ENCODE measurements at regions not wholly inside any gene's neighbourhood (a gene's known extent, or its start where the extent isn't known, plus 50 kb on each side); places are given as distances from the start of the nearest gene placed in this dataset.

DNA sequence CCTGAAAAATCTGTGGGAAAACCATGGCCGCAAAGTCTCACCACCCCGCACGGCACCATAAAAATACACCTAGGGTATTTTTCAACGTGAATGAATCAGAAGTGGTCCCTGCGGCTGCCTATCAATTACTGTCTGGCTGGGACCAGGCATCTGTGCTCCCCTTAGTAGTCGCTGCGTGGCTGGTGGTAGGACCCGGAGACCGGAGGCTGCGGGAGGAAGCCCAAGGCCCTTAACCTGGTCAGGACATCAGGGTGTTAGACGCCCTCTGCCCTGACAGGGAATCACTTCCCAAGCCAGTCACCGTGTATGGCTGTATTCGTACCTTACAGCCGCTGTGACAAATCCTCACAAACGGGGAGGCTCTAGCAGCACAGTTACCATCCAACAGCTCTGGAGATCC is 141.5 kb upstream of the PPP2R2D start:
- no peaks in the 10 kb centered on the region for H3K9me3 ChIP-seq (replicated peaks in 1 of 2; ENCODE audit: control insufficient read depth in 1 of 2, insufficient read depth in 1 of 2, low read length in 2 of 2)
- no peak overlapping the region for H3K9ac ChIP-seq (ENCODE audit: insufficient read depth, low read length, poor library complexity, severe bottlenecking)
- Mint-ChIP-seq H3K4me1 (no peaks in the 10 kb centered on the region), H3K36me3 (no peaks in the 10 kb centered on the region), H3K9me3 (peaks cover 0 to 3% (median 0%) of the 10 kb centered on the region in 7 donors), H3K4me3 (no peak overlapping the region), H3K27me3 (ENCODE audit: low read depth in 3 of 3) (peaks cover 1 to 5% (median 2%) of the 10 kb centered on the region in 3 donors), H3K27ac (no peak overlapping the region)
- no peak overlapping the region for H3K27ac ChIP-seq (ENCODE audit: low read depth in 1 of 2, low read length in 2 of 2)
- no peak overlapping the region for H3K4me3 ChIP-seq (replicated peaks in 1 of 3; ENCODE audit: low read depth in 2 of 3, low read length in 3 of 3)
- intact Hi-C loops (cut with micrococcal nuclease) = no loop called here
- no peaks in the 10 kb centered on the region for H3K4me1 ChIP-seq (ENCODE audit: control insufficient read depth in 1 of 2, insufficient read depth in 2 of 2, low read length in 2 of 2)
- 96% methylated on average over 15 of the region's 15 CpGs for WGBS (ENCODE audit: insufficient coverage)
- TF ChIP-seq, protein P1, sequence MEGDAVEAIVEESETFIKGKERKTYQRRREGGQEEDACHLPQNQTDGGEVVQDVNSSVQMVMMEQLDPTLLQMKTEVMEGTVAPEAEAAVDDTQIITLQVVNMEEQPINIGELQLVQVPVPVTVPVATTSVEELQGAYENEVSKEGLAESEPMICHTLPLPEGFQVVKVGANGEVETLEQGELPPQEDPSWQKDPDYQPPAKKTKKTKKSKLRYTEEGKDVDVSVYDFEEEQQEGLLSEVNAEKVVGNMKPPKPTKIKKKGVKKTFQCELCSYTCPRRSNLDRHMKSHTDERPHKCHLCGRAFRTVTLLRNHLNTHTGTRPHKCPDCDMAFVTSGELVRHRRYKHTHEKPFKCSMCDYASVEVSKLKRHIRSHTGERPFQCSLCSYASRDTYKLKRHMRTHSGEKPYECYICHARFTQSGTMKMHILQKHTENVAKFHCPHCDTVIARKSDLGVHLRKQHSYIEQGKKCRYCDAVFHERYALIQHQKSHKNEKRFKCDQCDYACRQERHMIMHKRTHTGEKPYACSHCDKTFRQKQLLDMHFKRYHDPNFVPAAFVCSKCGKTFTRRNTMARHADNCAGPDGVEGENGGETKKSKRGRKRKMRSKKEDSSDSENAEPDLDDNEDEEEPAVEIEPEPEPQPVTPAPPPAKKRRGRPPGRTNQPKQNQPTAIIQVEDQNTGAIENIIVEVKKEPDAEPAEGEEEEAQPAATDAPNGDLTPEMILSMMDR (IDR thresholded peaks at IDR 0.05) = no peak
- no peak for DNase-seq
- H2AFZ ChIP-seq (ENCODE audit: insufficient read depth, low read depth, low read length, poor library complexity, severe bottlenecking) = no peak overlapping the region
- no peaks in the 10 kb centered on the region for H3K27me3 ChIP-seq (ENCODE audit: control insufficient read depth in 2 of 2, insufficient read depth in 2 of 2, low read length in 2 of 2)
- H3K4me2 ChIP-seq (replicated peaks; ENCODE audit: extremely low read depth, low read length, poor library complexity, severe bottlenecking) = no peak overlapping the region
- no peaks in the 10 kb centered on the region for H3K36me3 ChIP-seq (replicated peaks in 1 of 2; ENCODE audit: control insufficient read depth in 1 of 2, insufficient read depth in 2 of 2, low read length in 2 of 2)
- H4K20me1 ChIP-seq (ENCODE audit: insufficient read depth, low read length) = no peaks in the 10 kb centered on the region
- no peaks in the 10 kb centered on the region for H3K79me2 ChIP-seq (ENCODE audit: insufficient read depth, low read length)

DNA sequence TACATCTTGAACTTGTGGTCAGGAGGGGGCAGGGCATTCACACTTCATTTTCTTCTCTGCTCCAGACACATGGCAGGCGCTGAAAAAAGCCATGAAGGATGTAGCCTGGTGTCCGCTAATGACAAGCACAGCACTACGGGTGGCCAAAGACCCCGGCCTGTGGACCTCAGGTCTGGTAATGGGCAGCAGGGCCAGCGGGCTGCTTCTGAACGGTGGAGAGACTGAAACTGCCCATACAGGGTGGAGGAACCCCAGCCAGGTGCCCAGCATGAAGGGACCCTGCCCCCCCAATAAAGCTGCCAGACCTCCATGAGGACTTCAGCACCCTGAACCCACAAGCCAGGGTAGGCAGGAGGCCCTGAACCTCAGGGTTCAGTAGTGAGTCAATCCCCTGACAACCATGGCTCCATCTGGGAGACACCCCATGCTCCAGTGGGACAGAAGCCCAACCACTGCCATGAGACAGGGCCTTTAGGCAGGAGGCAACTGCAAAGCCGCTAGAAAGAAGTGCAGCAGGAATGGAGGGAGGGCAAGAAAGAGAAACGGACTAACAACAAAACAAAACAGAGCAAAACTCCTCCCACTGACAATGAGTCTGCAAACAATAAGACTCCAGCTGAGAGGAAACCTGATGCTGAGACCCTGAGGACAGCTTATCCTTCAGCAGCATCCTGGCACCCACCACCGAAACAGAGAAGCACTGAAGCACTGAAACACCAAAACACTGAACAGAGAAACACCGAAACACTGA is 140.2 kb upstream of the PPP2R2D start:
- WGBS (ENCODE audit: insufficient coverage) = 95% methylated on average over 6 of the region's 10 CpGs
- no peaks in the 10 kb centered on the region for H3K36me3 Mint-ChIP-seq
- Histone ChIP-seq H3K36me3 (replicated peaks in 1 of 2; ENCODE audit: control insufficient read depth in 1 of 2, insufficient read depth in 2 of 2, low read length in 2 of 2) (no peaks in the 10 kb centered on the region), H3K27me3 (ENCODE audit: control insufficient read depth in 2 of 2, insufficient read depth in 2 of 2, low read length in 2 of 2) (no peaks in the 10 kb centered on the region), H4K20me1 (ENCODE audit: insufficient read depth, low read length) (no peaks in the 10 kb centered on the region), H3K9ac (ENCODE audit: insufficient read depth, low read length, poor library complexity, severe bottlenecking) (no peak overlapping the region), H3K4me1 (ENCODE audit: control insufficient read depth in 1 of 2, insufficient read depth in 2 of 2, low read length in 2 of 2) (no peaks in the 10 kb centered on the region), H3K79me2 (ENCODE audit: insufficient read depth, low read length) (no peaks in the 10 kb centered on the region), H3K27ac (ENCODE audit: low read depth in 1 of 2, low read length in 2 of 2) (no peak overlapping the region), H3K9me3 (replicated peaks in 1 of 2; ENCODE audit: control insufficient read depth in 1 of 2, insufficient read depth in 1 of 2, low read length in 2 of 2) (no peaks in the 10 kb centered on the region), H2AFZ (ENCODE audit: insufficient read depth, low read depth, low read length, poor library complexity, severe bottlenecking) (no peak overlapping the region), H3K4me3 (replicated peaks in 1 of 3; ENCODE audit: low read depth in 2 of 3, low read length in 3 of 3) (no peak overlapping the region), H3K4me2 (replicated peaks; ENCODE audit: extremely low read depth, low read length, poor library complexity, severe bottlenecking) (no peak overlapping the region)
- no peak overlapping the region for H3K4me3 Mint-ChIP-seq
- TF ChIP-seq, protein P1 (IDR thresholded peaks at IDR 0.05) = no peak
- intact Hi-C loops (cut with micrococcal nuclease) = no loop called here
- H3K9me3 Mint-ChIP-seq = peaks cover 0 to 3% (median 0%) of the 10 kb centered on the region in 7 donors
- H3K27me3 Mint-ChIP-seq (ENCODE audit: low read depth in 3 of 3) = peaks cover 1 to 5% (median 2%) of the 10 kb centered on the region in 3 donors
- DNase-seq = no peak
- no peaks in the 10 kb centered on the region for H3K4me1 Mint-ChIP-seq
- H3K27ac Mint-ChIP-seq = no peak overlapping the region

All from CD14-positive monocyte (primary cell).